ENCODE measurements at regions not wholly inside any gene's neighbourhood (a gene's known extent, or its start where the extent isn't known, plus 50 kb on each side); places are given as distances from the start of the nearest gene placed in this dataset.

DNA sequence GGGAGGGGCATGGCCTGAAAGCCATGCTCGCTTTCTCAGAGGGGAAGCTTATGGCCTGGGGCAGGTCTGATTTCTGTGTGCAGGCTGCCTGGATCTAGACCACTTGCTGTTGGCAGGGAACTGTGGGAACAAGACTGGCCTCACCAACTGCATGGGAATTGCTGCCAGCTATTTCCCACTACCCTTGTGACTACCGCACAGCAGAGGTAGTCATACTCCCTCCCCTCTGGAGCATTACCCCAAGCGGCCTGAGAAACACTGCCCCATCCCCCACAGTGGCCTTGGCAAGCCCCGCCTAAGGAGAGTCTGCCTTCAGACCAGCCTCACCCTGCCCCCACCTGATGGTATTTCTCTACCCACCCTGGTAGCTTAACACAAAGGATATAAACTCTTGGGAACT, 199.4 kb upstream of the CADM2 start:
- Histone ChIP-seq H3K9me3 (ENCODE audit: control insufficient read depth, low read length) (peaks cover 2% of the 10 kb centered on the region), H3K27me3 (ENCODE audit: control insufficient read depth in 1 of 2, insufficient read depth in 2 of 2, low read length in 1 of 2) (no peaks in the 10 kb centered on the region), H3K4me3 (ENCODE audit: low read length in 2 of 2) (no peak overlapping the region), H3K36me3 (ENCODE audit: control insufficient read depth in 1 of 2, insufficient read depth in 2 of 2, low read length in 1 of 2) (no peaks in the 10 kb centered on the region), H3K27ac (ENCODE audit: low read depth in 1 of 2, low read length in 2 of 2) (no peak overlapping the region), H3K4me1 (ENCODE audit: control insufficient read depth in 1 of 2, insufficient read depth in 2 of 2, low read length in 2 of 2) (no peaks in the 10 kb centered on the region)
- 58 to 64% methylated on average over 4 of the region's 4 CpGs for WGBS, 2 donors
- no peak for DNase-seq
- ATAC-seq (ENCODE audit: low FRiP score): peak; percentile 62
- intact Hi-C loops (cut with DNase I): no loop called here

DNA sequence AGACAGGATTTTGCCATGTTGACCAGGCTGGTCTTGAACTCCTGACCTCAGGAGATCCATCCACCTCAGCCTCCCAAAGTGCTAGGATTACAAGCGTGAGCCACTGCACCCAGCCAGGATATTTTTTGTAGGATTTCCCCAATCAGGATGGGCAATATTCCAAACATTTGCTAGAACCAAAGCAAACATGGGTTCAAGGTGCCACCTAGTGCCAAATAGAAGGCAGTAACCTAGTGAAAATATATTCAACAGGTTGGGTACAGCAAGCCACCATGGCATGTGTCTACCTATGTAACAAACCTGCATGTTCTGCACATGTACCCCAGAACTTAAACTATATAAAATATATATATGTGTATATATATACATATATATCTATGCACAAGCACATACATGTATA, 185.9 kb upstream of the CADM2 start:
- intact Hi-C loops (cut with DNase I): no loop called here
- Histone ChIP-seq H3K27me3 (ENCODE audit: control insufficient read depth in 1 of 2, insufficient read depth in 2 of 2, low read length in 1 of 2) (no peaks in the 10 kb centered on the region), H3K36me3 (ENCODE audit: control insufficient read depth in 1 of 2, insufficient read depth in 2 of 2, low read length in 1 of 2) (no peaks in the 10 kb centered on the region), H3K4me3 (ENCODE audit: low read length in 2 of 2) (no peak overlapping the region), H3K27ac (ENCODE audit: low read depth in 1 of 2, low read length in 2 of 2) (no peak overlapping the region), H3K4me1 (ENCODE audit: control insufficient read depth in 1 of 2, insufficient read depth in 2 of 2, low read length in 2 of 2) (no peaks in the 10 kb centered on the region), H3K9me3 (ENCODE audit: control insufficient read depth, low read length) (no peaks in the 10 kb centered on the region)
- ATAC-seq (ENCODE audit: low FRiP score) (no peak), DNase-seq (no peak)
- WGBS, 2 donors: 33 to 47% methylated on average over 1 of the region's 1 CpG

DNA sequence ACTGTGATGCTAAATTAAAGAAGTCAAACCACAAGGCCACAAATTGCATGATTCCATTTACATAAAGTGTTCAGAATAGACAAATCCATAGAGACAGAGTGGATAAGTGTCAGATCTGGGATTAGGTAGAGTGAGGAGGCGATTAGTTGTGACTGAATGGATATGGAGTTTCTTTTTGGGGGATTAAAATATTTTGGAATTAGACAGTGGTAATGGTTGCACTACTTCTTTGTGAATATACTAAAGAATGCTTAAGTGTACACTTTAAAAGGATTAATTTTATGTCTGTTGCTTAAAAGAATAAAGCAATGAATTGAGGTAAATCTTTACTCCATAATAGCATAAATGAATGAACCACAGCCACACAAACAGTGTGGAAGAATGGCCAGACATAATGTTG, 175.5 kb upstream of the CADM2 start:
- no peak for DNase-seq
- intact Hi-C loops (cut with DNase I): no loop called here
- H3K36me3 ChIP-seq (ENCODE audit: control insufficient read depth in 1 of 2, insufficient read depth in 2 of 2, low read length in 1 of 2): no peaks in the 10 kb centered on the region
- no peaks in the 10 kb centered on the region for H3K9me3 ChIP-seq (ENCODE audit: control insufficient read depth, low read length)
- no peaks in the 10 kb centered on the region for H3K27me3 ChIP-seq (ENCODE audit: control insufficient read depth in 1 of 2, insufficient read depth in 2 of 2, low read length in 1 of 2)
- no peak for ATAC-seq (ENCODE audit: low FRiP score)
- H3K4me1 ChIP-seq (ENCODE audit: control insufficient read depth in 1 of 2, insufficient read depth in 2 of 2, low read length in 2 of 2): no peaks in the 10 kb centered on the region
- no peak overlapping the region for H3K4me3 ChIP-seq (ENCODE audit: low read length in 2 of 2)
- 74 to 78% methylated on average over 1 of the region's 1 CpG for WGBS, 2 donors
- no peak overlapping the region for H3K27ac ChIP-seq (ENCODE audit: low read depth in 1 of 2, low read length in 2 of 2)

DNA sequence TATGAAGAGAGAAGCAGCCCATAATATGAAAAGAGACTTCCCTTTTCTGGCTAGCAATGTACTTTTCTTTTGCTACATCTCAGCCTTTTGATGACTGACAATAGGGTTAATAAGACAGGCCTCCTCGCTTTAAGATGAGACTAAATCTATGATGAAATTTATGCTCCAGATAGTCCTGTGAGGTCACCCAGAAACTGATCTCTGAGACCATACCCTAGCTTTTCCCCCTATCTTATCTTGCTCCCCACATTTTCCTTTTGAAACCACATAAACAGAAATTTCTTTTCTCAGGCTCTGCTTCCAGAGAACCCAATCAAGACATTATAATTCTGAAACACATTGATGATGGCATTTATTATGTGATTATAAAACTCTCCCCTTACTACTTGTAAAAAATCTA, 168.8 kb upstream of the CADM2 start:
- intact Hi-C loops (cut with DNase I): no loop called here
- Histone ChIP-seq H3K27me3 (ENCODE audit: control insufficient read depth in 1 of 2, insufficient read depth in 2 of 2, low read length in 1 of 2) (no peaks in the 10 kb centered on the region), H3K9me3 (ENCODE audit: control insufficient read depth, low read length) (no peaks in the 10 kb centered on the region), H3K27ac (ENCODE audit: low read depth in 1 of 2, low read length in 2 of 2) (no peak overlapping the region), H3K4me3 (ENCODE audit: low read length in 2 of 2) (no peak overlapping the region), H3K4me1 (ENCODE audit: control insufficient read depth in 1 of 2, insufficient read depth in 2 of 2, low read length in 2 of 2) (no peaks in the 10 kb centered on the region), H3K36me3 (ENCODE audit: control insufficient read depth in 1 of 2, insufficient read depth in 2 of 2, low read length in 1 of 2) (no peaks in the 10 kb centered on the region)
- 82 to 84% methylated on average over 1 of the region's 1 CpG for WGBS, 2 donors
- DNase-seq (no peak), ATAC-seq (ENCODE audit: low FRiP score) (no peak)

DNA sequence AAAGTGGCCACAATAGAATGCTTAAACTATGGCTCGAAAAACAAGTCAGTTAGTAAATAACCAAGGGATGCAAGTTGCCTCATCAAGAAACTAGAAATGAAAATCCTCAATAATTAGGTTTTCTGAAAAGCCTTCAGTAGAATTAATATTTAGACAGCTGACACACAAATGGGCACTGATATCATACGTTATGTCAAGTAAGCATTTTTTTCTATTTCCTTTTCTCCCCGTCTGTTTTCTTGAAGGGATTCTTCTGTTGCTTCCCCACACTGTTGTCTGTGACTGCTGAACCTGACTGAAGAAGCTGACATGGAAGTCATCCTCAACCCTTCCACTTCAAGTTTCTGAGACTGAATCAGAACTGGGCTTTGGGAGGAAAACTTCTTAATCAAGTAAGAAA, 151.8 kb upstream of the CADM2 start:
- DNase-seq (no peak), ATAC-seq (ENCODE audit: low FRiP score) (no peak)
- Histone ChIP-seq H3K9me3 (ENCODE audit: control insufficient read depth, low read length) (no peaks in the 10 kb centered on the region), H3K4me1 (ENCODE audit: control insufficient read depth in 1 of 2, insufficient read depth in 2 of 2, low read length in 2 of 2) (no peaks in the 10 kb centered on the region), H3K27me3 (ENCODE audit: control insufficient read depth in 1 of 2, insufficient read depth in 2 of 2, low read length in 1 of 2) (no peaks in the 10 kb centered on the region), H3K36me3 (ENCODE audit: control insufficient read depth in 1 of 2, insufficient read depth in 2 of 2, low read length in 1 of 2) (no peaks in the 10 kb centered on the region), H3K4me3 (ENCODE audit: low read length in 2 of 2) (no peak overlapping the region), H3K27ac (ENCODE audit: low read depth in 1 of 2, low read length in 2 of 2) (no peak overlapping the region)
- WGBS, 2 donors: 60 to 64% methylated on average over 3 of the region's 3 CpGs
- intact Hi-C loops (cut with DNase I): no loop called here

DNA sequence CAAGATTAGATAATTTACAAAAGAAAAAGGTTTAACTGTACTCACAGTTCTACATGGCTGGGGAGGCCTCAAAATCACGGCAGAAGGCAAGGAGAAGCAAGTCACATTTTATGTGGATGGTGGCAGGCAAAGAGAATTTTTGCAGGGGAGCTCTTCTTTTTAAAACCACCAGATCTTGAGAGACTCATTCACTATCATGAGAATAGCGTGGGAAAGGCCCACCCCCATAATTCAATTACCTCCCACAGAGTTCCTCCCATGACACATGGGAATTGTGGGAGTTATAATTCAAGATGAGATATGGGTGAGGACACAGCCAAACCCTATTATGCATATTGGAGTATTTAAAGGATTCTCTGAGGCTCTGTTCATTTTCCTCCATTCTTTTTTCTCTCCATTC, 138.7 kb upstream of the CADM2 start:
- Histone ChIP-seq H3K4me1 (ENCODE audit: control insufficient read depth in 1 of 2, insufficient read depth in 2 of 2, low read length in 2 of 2) (no peaks in the 10 kb centered on the region), H3K27ac (ENCODE audit: low read depth in 1 of 2, low read length in 2 of 2) (no peak overlapping the region), H3K4me3 (ENCODE audit: low read length in 2 of 2) (no peak overlapping the region), H3K27me3 (ENCODE audit: control insufficient read depth in 1 of 2, insufficient read depth in 2 of 2, low read length in 1 of 2) (no peaks in the 10 kb centered on the region), H3K36me3 (ENCODE audit: control insufficient read depth in 1 of 2, insufficient read depth in 2 of 2, low read length in 1 of 2) (no peaks in the 10 kb centered on the region), H3K9me3 (ENCODE audit: control insufficient read depth, low read length) (no peaks in the 10 kb centered on the region)
- DNase-seq (no peak), ATAC-seq (ENCODE audit: low FRiP score) (no peak)
- 32 to 39% methylated on average over 2 of the region's 2 CpGs for WGBS, 2 donors
- intact Hi-C loops (cut with DNase I): no loop called here

DNA sequence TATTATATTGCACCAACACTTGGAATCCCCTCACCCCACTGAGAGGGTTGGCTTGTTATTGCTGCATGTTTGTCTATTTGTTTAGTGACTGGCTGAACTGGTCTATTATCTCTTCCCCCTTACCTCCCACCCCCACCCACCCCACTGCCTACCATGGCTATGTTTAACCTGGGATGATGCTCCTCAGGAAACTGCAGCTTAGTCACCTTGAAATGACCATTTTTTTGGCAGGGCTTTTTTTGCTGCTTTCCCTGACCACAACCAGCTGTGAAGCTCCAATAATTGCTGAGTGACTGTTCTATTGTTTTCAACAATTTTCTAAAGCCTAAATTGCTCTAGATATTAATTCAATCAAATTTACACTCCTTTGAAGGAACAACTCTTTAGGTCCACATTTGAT, 137.9 kb upstream of the CADM2 start:
- no peaks in the 10 kb centered on the region for H3K4me1 ChIP-seq (ENCODE audit: control insufficient read depth in 1 of 2, insufficient read depth in 2 of 2, low read length in 2 of 2)
- no peak for DNase-seq
- no peak overlapping the region for H3K27ac ChIP-seq (ENCODE audit: low read depth in 1 of 2, low read length in 2 of 2)
- no peak for ATAC-seq (ENCODE audit: low FRiP score)
- no peaks in the 10 kb centered on the region for H3K9me3 ChIP-seq (ENCODE audit: control insufficient read depth, low read length)
- H3K4me3 ChIP-seq (ENCODE audit: low read length in 2 of 2): no peak overlapping the region
- H3K27me3 ChIP-seq (ENCODE audit: control insufficient read depth in 1 of 2, insufficient read depth in 2 of 2, low read length in 1 of 2): no peaks in the 10 kb centered on the region
- H3K36me3 ChIP-seq (ENCODE audit: control insufficient read depth in 1 of 2, insufficient read depth in 2 of 2, low read length in 1 of 2): no peaks in the 10 kb centered on the region
- intact Hi-C loops (cut with DNase I): no loop called here

DNA sequence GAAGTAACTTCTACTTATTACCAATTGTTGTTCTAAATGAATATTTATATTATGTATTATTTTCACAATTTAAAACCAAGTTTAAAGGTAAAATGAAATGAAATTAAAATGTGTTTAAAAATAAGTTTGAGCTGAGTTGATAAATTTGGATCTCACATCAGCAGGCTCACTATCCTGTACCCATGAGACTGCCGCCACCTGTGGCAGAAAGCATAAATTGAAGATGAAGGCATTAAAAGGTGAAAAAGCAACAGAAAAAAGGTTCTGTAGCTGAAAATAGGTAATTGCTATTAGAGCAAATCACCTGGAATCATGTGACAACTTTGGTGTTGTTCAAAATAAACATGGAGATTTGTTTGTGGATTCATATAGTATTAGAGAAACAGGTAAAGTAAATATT, 133.0 kb upstream of the CADM2 start:
- Histone ChIP-seq H3K4me3 (ENCODE audit: low read length in 2 of 2) (no peak overlapping the region), H3K9me3 (ENCODE audit: control insufficient read depth, low read length) (no peaks in the 10 kb centered on the region), H3K36me3 (ENCODE audit: control insufficient read depth in 1 of 2, insufficient read depth in 2 of 2, low read length in 1 of 2) (no peaks in the 10 kb centered on the region), H3K27me3 (ENCODE audit: control insufficient read depth in 1 of 2, insufficient read depth in 2 of 2, low read length in 1 of 2) (no peaks in the 10 kb centered on the region), H3K27ac (ENCODE audit: low read depth in 1 of 2, low read length in 2 of 2) (no peak overlapping the region), H3K4me1 (ENCODE audit: control insufficient read depth in 1 of 2, insufficient read depth in 2 of 2, low read length in 2 of 2) (no peaks in the 10 kb centered on the region)
- ATAC-seq (ENCODE audit: low FRiP score): no peak
- 88 to 95% methylated on average over 1 of the region's 1 CpG for WGBS, 2 donors
- intact Hi-C loops (cut with DNase I): no loop called here
- no peak for DNase-seq

DNA sequence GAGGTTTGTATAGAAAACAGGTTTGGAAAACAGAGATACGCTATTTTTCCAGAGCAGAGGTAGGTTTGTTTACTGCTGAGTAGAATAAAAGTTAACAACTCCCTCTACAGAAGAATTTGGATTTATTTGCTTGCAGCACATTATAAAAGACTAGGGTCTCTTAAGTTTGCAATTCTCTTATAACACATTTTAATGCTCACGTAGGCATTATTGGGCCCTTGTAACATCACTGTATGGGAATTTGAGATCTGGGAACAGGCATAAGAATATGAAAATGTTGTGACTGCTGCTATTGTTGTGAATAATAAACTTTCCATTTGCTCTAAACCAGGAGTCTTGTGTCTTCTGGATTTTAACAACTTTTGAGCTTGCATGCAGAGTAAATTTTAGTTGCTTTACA, 128.3 kb upstream of the CADM2 start:
- no peaks in the 10 kb centered on the region for H3K36me3 ChIP-seq (ENCODE audit: control insufficient read depth in 1 of 2, insufficient read depth in 2 of 2, low read length in 1 of 2)
- no peak overlapping the region for H3K27ac ChIP-seq (ENCODE audit: low read depth in 1 of 2, low read length in 2 of 2)
- peaks cover 3% of the 10 kb centered on the region for H3K9me3 ChIP-seq (ENCODE audit: control insufficient read depth, low read length)
- DNase-seq: no peak
- H3K27me3 ChIP-seq (ENCODE audit: control insufficient read depth in 1 of 2, insufficient read depth in 2 of 2, low read length in 1 of 2): no peaks in the 10 kb centered on the region
- no peak overlapping the region for H3K4me3 ChIP-seq (ENCODE audit: low read length in 2 of 2)
- no peaks in the 10 kb centered on the region for H3K4me1 ChIP-seq (ENCODE audit: control insufficient read depth in 1 of 2, insufficient read depth in 2 of 2, low read length in 2 of 2)
- ATAC-seq (ENCODE audit: low FRiP score): no peak
- intact Hi-C loops (cut with DNase I): no loop called here
- WGBS, 2 donors: 74 to 86% methylated on average over 2 of the region's 2 CpGs

DNA sequence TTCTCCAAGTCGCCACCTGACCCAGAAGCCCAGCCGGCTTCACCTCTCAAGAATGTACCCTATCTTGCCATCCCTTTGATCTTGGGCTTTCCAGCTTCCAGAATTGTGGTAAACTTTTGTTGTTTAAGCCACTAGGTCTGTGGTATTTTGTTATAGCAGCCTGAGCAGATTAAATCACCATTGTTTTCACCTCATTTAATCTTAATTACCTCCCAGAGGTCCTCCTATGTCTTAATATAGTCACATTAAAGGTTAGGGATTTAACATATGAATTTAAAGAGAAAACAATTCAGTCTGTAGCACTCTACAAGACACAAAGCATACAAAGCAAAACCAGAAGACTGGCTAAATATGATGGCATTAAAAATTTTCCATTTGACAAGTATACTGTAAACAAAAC, 123.4 kb upstream of the CADM2 start:
- Histone ChIP-seq H3K9me3 (ENCODE audit: control insufficient read depth, low read length) (peaks cover 3% of the 10 kb centered on the region), H3K36me3 (ENCODE audit: control insufficient read depth in 1 of 2, insufficient read depth in 2 of 2, low read length in 1 of 2) (no peaks in the 10 kb centered on the region), H3K27ac (ENCODE audit: low read depth in 1 of 2, low read length in 2 of 2) (no peak overlapping the region), H3K4me1 (ENCODE audit: control insufficient read depth in 1 of 2, insufficient read depth in 2 of 2, low read length in 2 of 2) (no peaks in the 10 kb centered on the region), H3K27me3 (ENCODE audit: control insufficient read depth in 1 of 2, insufficient read depth in 2 of 2, low read length in 1 of 2) (no peaks in the 10 kb centered on the region), H3K4me3 (ENCODE audit: low read length in 2 of 2) (no peak overlapping the region)
- intact Hi-C loops (cut with DNase I): no loop called here
- no peak for DNase-seq
- 76 to 85% methylated on average over 2 of the region's 2 CpGs for WGBS, 2 donors
- ATAC-seq (ENCODE audit: low FRiP score): no peak

All from aorta (tissue), 5 donors.